IPS-NIHi11 (cell line): ENCODE measurements at regions not wholly inside any gene's neighbourhood (a gene's known extent, or its start where the extent isn't known, plus 50 kb on each side); places are given as distances from the start of the nearest gene placed in this dataset.

Experiments
- DNase-seq: peaks from one replicate; pipeline ENCODE4 v3.0.0; 2012; ENCODE audit warnings: mixed read lengths, low spot score

DNA sequence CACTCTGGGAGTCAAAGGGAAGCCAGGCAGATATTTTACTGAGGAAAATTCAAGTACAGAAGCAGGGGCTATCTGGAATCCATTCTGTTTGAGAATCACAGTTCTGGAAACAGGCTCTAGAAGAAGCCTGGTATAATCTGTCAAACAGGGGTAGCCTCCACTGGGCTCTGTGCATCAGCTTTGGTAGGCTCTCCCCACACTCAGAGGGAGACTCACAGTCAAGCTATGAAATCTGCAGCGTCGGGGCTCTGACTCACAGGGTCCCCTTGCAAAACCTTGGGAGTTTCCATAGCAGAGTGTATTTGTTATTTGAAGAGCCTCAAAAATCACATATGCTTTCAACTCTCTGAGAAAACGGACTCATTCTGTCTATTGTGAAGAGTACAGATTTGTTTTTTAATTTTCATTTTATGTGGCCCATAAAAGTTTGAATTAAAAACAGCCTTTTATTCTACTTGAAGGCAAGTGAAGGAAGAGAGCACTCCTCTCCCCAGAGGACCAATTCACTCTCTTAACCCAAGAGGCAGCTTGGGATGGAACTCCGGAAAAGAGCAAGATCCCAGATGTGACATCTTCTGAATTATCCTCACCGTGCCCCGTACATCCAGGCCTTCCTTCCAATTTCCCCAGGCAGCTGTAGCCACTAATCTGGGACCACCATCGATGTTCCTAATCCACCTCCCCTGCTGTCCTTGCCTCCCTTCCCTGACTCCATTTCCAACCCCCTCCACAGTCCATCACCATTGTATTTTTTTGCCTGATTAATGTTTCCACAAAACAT is 590.9 kb upstream of the MGMT start:
- no peak for DNase-seq

DNA sequence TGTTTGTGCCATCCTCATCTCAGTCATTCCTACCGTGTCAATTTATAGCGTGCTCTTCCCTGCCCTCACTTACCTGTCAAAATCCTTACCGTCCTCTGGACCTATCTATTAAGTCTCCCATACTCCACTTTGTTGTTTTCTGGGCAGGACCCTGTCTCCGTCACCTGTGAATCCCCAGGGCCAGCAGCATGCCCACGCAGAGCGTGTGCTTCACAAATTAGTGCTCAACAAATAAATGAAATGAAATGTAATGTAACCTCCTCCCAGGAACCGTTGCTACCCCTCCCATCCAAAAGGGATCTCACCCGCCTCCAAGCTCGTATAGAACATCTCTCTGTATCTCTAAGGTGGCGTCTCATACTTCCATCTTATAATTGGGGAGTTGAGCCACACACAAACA is 589.9 kb upstream of the MGMT start:
- no peak for DNase-seq

DNA sequence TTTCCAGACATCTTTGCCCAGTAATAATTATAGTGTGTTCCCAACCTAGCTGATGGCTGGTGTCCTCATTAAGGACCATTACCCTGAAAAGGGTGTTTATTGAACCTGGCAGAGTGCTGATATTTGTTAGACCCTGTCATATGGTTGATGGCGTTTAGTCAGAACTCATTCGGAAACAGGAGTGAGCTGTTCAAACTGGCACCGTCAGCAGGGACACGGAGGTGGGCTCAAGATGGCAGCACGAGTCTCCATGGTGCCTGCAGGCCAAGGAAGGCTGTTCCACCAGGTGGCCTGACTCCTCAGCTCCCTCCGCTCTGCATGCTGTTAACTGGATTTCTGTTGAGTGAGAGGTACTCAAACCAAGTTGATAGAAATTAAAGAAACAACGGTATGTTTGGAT is 589.1 kb upstream of the MGMT start:
- DNase-seq, result no peak

DNA sequence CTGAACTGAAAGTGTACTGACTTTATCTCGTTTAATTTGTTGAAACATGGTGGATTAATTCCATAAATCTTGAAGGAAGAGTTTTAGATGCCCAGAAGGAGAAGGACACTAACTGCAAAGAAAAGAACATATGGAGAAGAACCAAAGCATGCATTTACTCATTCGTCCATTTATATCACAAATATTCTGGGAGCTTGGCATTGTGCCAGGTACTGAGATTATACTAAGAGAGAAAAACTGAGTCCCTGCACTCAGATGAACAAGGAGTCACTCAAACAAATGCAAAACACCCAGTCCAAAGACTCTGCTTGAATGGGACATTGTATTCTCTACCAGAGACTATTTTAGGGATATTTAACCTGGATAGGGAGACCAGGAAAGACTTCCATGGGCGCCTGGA is 588.0 kb upstream of the MGMT start:
- DNase-seq, result no peak

DNA sequence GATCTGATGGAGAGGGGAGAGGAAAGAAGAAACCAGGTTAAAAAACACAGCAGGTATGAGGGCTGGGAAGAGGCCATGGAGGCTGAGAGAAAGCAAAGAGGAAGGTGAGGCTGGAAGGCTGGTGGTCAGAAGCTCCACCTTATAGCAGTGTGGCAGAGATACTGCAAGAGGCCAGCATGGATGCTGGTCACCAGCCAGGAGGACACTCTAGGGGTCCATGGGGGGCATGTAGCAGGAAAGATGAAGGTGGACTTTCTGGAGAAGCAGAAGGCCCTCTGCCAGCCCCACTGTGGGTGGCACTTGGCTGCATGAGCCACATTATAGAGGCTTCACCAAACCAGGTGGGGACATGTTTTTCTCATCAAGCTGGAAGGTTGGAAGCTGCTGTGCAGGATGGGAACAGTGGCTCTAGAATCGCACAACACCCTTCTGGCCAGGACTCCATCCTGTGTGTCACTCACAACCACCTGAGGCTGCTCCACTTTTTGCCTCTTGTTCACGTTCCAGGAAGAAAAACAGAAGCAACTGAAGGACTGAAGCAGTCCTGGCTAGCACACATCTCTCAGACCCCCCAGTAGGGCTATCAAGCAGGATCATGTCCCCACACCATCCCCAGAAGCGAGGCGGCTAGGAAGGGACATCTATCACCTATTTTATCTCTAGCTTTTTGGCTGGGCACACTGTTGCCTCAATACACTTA is 587.5 kb upstream of the MGMT start:
- no peak for DNase-seq

DNA sequence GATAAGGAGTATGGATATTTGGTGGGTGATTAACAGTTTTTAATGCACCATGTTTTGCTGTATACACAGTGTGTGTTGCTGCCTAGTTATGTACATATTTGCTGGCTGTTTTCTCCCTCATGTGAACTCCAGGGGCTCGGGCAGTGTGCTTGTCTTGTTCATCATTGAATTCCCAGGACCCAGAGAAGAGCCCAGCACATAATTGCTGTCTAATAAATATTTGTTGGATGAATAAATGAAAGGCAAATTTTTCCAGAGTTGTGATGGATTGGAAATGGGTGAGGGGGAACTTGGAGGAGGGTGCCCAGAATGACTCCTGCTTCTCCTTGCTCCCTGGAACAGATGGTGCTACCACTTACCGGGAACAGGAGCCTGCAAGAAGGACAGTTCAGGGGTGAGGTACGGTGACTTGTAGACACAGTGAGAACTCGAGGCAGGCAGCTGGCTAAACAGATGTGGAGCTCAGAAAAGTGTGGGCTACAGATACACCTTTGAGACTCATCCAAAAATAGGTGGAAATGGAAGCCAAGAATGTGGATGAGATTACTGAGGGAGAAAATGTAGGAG is 586.8 kb upstream of the MGMT start:
- no peak for DNase-seq

DNA sequence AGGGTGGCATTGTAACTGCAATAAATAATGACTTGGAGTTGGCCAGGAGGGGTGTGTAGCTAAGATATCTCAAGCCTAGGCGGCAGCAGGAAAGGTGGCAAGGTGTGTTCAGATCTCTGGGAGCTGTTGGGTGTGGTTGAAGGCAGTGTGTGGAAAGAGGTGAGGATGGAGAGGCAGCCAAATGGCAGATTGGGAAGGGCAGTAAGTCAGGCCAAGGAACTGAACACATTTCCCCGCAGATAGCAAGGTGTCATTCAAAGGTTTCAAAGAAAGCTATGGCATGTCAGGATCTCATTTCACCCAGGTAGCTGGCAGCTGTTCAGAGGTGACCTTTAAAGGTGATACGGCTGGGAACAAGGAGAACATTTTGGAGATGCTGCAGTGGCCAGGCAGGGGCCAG is 586.0 kb upstream of the MGMT start:
- DNase-seq, result no peak

DNA sequence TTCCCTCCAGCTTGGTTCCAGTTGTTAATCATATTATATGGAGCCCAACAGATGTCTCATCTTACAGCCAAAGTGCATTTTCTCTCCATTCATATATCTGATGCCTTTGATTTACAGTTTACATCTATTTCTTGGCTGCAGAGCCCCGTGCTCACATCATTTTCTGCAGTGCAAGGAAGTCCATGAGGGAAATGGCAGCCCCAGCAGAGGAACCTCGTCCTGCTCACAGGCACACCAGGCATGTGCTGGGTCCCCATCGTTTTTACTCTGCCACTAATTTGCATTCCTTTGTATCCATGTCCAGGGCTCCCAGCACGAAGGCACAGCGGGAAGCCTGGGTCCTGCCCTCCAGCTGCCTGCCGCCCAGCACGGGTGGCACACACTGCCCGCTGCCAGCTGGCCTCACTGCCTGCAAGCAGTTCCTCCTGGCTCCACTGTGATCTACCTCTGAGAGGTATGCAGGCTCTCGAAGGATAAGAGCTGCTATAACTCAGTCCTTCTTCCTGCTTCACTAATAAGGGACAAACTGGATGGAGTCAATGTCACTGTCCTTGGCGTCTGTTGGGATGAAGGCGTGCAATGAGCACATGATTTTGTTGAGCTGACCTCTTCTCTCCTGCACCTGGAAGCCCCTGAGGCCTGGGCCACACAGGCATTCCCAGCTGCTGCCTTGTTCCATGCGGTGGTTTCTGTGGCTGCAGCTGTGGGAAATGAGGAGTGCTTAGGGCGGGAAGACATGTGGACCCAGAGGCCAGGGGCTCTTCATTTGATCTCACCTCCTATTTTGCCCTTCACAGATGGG is 583.6 kb upstream of the MGMT start:
- no peak for DNase-seq

DNA sequence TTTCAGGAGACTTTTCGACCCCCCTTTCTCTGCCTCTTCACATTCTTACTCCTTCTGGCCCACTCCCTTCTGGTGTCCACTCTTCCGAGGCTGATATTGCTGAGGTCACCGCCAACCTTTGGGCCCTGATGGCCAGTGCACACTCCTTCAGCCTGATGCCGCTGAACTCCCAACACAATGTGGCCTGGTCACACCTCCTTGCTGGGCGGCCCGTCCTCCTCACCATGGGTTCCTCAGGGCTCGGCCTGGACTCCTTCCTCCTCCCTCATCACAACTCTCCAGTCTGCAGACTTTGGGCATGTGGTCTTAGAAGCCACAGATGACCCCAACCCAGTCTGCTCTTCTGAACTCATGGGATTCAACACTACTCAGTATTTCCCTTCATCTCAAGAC is 583.0 kb upstream of the MGMT start:
- DNase-seq, result no peak

DNA sequence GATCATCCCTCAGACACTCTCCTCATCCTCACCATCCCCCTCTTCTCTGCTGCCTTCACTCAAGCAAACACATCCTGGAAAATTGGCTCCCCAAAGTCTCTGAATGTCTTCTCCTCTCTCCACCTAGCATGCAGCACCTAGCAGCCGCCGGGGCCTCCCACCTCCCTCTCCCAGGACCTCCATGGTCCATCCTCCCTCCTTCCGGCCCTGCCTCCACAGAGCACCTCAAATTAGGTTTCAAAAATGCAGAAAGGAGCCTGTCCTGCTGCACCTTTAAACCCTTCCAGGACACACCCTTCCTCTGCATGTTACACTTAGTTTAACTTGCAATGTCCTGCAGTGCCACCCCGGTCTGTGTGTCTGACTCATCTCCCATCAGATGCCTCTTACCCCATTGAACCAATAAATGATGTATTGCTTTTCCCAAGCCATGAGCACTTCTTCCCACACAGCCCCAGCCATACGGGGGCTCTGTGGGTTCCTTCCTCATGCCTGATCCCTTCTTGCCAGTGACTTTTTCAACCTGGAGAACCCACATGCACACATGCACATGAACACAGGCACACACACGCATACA is 582.5 kb upstream of the MGMT start:
- DNase-seq, result no peak

DNA sequence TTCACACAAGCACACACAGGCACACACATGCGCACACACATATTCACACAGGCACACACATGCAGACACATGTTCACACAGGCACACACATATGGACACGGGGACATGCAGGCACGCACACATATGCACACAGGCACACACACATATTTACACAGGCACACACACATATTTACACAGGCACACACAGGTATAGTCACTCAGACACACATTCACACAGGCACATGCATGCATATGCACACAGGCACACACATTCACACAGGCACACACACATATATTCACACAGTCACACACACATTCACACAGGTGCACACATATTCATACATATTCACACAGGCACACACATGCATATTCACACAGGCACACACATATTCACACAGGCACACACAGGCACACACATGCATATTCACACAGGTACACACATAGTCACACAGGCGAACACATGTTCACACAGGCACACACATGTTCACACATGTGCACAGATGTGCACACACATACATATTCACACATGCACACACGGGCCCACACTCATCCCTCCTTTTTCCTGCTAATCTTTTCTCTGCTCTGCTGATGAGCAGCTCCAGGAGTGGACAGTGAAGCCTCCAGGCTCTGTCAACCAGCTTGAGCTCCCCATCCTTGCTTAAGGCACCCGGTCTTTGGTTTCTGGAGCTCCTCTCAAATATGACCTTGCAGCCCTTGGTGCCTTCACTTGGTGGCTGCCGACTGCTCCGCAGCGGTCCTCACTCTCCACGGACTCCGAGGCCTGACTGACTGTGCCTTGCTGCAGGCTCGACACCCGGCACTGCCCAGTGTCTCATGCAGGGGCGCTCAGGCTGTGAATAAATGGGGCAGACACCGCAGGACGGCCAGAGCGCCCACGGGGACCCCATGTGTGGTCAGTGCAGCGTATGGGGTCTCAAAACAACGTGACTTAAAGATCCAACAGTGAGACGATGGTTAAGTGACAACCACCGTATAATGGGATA is 581.2 kb upstream of the MGMT start:
- DNase-seq, result no peak

DNA sequence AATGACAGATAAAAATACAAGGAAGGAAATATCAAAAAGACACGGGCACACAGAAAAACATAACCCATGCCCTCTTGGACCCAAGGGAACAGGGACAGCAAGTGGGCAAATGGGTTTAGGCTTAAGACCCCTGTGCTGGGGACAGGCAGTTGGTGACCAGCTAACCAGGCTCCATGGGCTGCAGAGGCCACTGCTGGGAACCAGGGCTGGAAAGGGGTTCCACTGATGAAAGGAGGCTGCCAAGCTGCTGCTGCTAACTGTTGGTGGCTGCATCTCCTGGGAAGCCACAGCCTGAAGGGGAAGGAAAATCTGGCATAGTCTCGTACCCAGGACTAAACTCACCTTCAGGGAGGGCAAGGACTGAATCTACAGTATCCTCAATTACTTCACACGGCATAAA is 579.2 kb upstream of the MGMT start:
- DNase-seq, result no peak

DNA sequence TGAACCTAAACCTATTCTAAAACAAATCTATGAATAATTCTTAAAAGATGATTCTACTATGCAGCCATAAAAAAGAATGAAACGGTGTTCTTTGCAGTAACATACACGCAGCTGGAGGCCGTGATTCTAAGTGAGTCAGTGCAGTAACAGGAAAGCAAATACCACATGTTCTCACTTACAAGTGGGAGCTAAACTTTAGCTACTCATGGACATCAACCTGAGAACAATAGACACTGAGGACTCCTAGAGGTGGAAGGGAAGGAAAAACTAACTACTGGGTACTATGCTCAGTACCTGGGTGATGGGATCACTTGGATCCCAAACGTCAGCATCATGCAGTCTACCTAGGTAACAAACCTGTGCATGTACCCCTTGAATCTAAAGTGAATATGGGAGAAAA is 575.0 kb upstream of the MGMT start:
- no peak for DNase-seq

DNA sequence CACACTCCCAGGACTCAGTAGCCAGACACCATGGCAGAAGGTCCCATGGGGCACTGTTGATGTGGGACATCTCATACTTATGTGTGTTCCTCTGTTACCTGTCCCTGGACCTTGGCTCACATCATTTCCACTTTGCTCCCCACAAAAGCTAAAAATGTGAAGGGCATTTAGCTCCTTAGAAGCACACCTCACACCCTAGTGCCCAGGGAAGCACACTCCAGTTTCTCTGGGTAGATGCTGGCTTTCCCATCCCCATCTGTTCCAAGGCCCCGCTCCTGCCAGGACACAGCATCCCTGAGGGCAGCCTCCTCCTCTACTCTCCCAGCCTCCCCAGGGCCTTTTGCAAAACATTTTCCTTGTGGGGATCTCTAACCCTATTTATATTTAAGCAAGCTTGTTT is 572.4 kb upstream of the MGMT start:
- no peak for DNase-seq

DNA sequence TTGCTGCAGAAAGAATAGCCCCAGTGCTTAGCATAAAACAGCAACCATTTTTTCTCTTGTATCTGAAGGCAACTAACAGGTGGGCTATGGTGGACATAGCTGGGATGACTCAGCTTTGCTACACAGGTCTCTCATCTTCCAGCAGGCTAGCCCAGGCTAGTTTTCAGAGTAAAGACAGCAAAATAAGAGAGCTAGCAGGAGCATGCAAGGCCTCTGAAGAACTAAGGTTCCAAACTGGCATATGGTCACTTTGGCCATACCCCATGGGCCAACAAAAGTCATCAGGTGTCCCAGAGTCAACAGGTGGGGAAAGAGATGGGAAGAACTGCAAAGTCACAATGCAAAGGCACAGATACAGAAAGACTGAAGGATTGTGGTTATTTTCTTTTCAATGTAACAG is 571.6 kb upstream of the MGMT start:
- DNase-seq, result no peak

DNA sequence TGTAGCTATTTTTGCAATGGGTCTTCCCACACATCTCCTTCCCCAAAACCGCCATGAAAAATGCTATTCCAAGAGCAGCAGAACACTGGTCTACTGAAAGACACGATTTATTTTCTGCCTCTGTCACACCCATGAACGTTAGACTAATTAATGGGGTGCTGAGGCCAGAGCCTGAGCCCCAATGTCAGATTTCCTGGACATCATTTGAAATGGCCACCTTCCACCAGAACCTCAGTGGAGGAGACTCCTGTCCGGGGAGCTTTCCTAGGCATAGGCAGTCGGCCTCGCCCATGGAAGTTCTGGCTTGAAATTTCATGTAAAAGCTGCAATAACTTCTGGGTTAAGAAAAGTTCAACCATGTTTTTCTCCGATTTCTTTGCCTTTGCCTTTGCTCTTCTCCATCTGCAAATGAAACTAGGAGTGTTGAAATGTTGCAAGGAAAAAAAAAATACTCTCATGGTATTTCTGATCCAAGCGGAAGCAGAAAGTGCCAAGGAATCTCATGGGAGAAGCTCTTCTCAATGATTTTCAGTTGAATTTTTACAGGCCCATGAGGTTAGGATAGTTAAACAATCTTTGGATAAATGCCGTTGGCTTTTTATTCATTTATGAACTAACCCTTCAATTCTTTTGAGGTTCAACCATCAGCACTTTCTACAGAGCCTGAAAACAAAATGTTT is 570.8 kb upstream of the MGMT start:
- no peak for DNase-seq

DNA sequence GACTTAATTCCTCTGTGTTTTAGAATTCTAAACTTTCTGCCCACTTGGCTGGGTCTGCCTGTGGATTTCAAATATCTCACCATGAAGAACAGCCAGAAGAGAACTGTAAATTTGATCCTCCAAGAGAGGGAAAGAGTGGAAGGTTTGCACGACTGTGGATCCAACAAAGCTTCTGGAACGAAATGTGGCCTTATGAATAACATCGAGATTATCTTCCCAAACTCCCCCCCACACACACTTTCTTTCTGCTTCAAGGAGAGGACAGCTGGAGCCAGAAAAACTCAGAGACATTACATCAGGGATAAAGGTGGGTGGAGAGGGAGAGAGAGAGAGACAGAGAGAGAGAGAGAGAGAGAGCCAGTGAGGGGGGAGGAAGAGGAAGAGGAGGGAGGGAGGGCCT is 570.1 kb upstream of the MGMT start:
- no peak for DNase-seq

DNA sequence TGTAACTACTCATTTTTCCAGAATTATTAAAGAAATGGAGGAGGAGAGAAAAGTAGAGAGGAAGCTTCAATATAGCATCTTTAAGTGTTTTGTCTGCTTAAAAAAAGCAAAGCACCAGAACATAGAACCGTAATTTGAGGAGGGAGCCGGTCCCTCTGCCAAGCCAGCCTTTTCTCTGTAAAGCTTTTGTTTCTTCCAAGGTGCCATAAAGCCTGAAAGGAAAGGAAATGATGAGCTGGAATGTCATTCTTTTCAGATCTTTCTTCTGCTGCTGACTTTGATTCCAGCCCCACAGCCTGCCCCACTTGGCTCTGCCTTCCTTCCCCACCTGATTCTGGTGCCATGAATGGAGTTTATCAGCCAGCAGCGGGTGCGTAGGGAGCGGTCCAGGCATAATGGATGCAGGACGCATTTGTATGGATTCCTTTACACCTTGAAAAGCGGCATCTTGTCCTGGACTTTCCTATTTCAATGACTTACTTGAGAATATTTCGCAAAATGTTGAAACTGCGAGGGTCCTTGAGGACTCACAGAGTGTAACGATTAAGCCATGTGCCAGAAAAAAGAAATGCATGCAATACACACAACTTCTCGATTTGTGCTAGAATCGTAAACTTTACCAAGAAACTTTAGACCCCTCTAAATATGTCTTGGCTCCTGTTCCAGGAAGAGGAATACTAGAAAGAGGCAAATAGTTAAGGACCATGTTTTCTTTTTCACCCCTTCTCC is 569.5 kb upstream of the MGMT start:
- DNase-seq, result peak; percentile 22

DNA sequence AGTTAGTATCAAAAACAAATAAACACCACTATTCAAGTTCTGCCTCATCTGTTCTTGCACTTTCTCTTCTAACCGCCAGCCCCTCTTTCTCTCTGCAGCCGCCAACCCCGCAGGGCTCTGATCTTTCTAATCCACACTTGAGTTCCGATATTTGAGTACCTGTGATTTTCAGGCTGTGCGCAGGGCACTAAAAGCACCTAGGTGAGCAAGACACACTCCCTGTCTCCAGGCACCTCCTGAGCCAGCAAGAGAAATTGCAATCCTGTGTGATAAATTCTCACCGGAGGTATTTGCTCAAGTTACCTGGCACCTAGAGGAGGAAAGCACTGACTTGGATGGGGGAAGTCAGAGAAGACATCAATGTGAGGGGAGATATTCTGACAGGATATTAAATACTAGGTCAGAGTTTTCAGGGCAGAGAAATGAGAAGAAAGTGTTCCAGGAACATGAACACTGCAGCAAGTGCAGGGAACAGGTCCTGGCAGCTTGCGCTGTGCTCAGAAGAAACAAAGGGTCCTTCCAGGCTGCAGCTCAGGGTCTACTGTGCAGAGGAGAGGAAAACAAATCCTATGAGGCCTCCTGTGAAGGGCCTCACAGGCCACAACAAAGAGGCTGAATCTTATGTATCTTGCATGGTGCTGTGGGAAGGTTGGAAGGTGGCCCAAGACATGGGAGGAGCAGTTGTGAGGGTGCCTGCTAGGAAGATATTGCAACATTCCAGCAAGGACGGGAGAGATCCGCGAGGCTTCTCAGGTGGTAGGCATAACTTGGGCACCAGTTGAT is 568.7 kb upstream of the MGMT start:
- no peak for DNase-seq
